Parathyroid adenoma (tissue), 2 donors: ENCODE measurements at regions not wholly inside any gene's neighbourhood (a gene's known extent, or its start where the extent isn't known, plus 50 kb on each side); places are given as distances from the start of the nearest gene placed in this dataset.

Experiments used
- H2AFZ ChIP-seq: fragments of 300-600 bp; sonication (generic); one replicate; pipeline ENCODE4 v1.7.0; 2017; ENCODE audit warnings: antibody characterized with exemption, mild to moderate bottlenecking
- H3K27ac ChIP-seq: fragments of 300-600 bp; sonication (generic); one replicate; pipeline ENCODE4 v1.7.0; 2017
- H3K27me3 ChIP-seq: fragments of 300-600 bp; sonication (generic); one replicate; pipeline ENCODE4 v1.7.0; 2017; ENCODE audit warnings: low read length; ENCODE audit not compliant: control insufficient read depth, insufficient read depth
- H3K36me3 ChIP-seq: fragments of 300-600 bp; sonication (generic); one replicate; pipeline ENCODE4 v1.7.0; 2017; ENCODE audit warnings: low read length; ENCODE audit not compliant: control insufficient read depth, insufficient read depth
- H3K4me1 ChIP-seq: fragments of 300-600 bp; sonication (generic); one replicate; pipeline ENCODE4 v1.7.0; 2017; ENCODE audit warnings: control low read depth
- H3K4me2 ChIP-seq: fragments of 300-600 bp; sonication (generic); one replicate; pipeline ENCODE4 v1.7.0; 2017; ENCODE audit warnings: low read length
- H3K4me3 ChIP-seq: fragments of 300-600 bp; sonication (generic); one replicate; pipeline ENCODE4 v1.7.0; 2017; ENCODE audit warnings: low read depth, low read length
- H3K79me2 ChIP-seq: fragments of 300-600 bp; sonication (generic); one replicate; pipeline ENCODE4 v1.7.0; 2017; ENCODE audit warnings: control low read depth
- H3K9ac ChIP-seq: fragments of 300-600 bp; sonication (generic); one replicate; pipeline ENCODE4 v1.7.0; 2017; ENCODE audit warnings: mild to moderate bottlenecking
- H3K9me3 ChIP-seq: fragments of 300-600 bp; sonication (generic); one replicate; pipeline ENCODE4 v1.7.0; 2017; ENCODE audit warnings: low read length; ENCODE audit not compliant: control insufficient read depth
- CTCF ChIP-seq: fragments of 300-600 bp; sonication (generic); IDR thresholded peaks from one replicate; pipeline ENCODE4 v1.7.0; 2017; ENCODE audit warnings: antibody characterized with exemption, mild to moderate bottlenecking
- donor health status: primary hyperparathyroidism.

- H3K27ac ChIP-seq, result no peak overlapping the region
- no peak overlapping the region for H3K9ac ChIP-seq
- no peaks in the 10 kb centered on the region for H3K27me3 ChIP-seq
- H3K4me3 ChIP-seq, result no peak overlapping the region
- H3K4me1 ChIP-seq, result no peaks in the 10 kb centered on the region
- no peaks in the 10 kb centered on the region for H3K9me3 ChIP-seq
- no peaks in the 10 kb centered on the region for H3K36me3 ChIP-seq
- no peak overlapping the region for H2AFZ ChIP-seq
- TF ChIP-seq CTCF, result no peak
- H3K79me2 ChIP-seq, result no peaks in the 10 kb centered on the region
- H3K4me2 ChIP-seq, result no peak overlapping the region
Observed at GRCh38 chr16:6286176-6286575, 1046.5 kb upstream of the RBFOX1 start.

- no peaks in the 10 kb centered on the region for H3K4me1 ChIP-seq
- H3K9me3 ChIP-seq, result no peaks in the 10 kb centered on the region
- H3K27ac ChIP-seq, result no peak overlapping the region
- no peak overlapping the region for H2AFZ ChIP-seq
- H3K79me2 ChIP-seq, result no peaks in the 10 kb centered on the region
- H3K36me3 ChIP-seq, result no peaks in the 10 kb centered on the region
- no peak overlapping the region for H3K4me2 ChIP-seq
- no peak overlapping the region for H3K4me3 ChIP-seq
- no peak for TF ChIP-seq CTCF
- no peak overlapping the region for H3K9ac ChIP-seq
- H3K27me3 ChIP-seq, result no peaks in the 10 kb centered on the region
Observed at GRCh38 chr16:6284731-6285130, 1047.9 kb upstream of the RBFOX1 start.

- no peak overlapping the region for H3K4me3 ChIP-seq
- H3K4me1 ChIP-seq, result no peaks in the 10 kb centered on the region
- no peak overlapping the region for H3K4me2 ChIP-seq
- H3K9me3 ChIP-seq, result no peaks in the 10 kb centered on the region
- no peak for TF ChIP-seq CTCF
- H3K27ac ChIP-seq, result no peak overlapping the region
- no peaks in the 10 kb centered on the region for H3K36me3 ChIP-seq
- no peak overlapping the region for H2AFZ ChIP-seq
- H3K27me3 ChIP-seq, result no peaks in the 10 kb centered on the region
- H3K9ac ChIP-seq, result no peak overlapping the region
- H3K79me2 ChIP-seq, result no peaks in the 10 kb centered on the region
Observed at GRCh38 chr16:6281994-6282393, 1050.7 kb upstream of the RBFOX1 start.

DNA sequence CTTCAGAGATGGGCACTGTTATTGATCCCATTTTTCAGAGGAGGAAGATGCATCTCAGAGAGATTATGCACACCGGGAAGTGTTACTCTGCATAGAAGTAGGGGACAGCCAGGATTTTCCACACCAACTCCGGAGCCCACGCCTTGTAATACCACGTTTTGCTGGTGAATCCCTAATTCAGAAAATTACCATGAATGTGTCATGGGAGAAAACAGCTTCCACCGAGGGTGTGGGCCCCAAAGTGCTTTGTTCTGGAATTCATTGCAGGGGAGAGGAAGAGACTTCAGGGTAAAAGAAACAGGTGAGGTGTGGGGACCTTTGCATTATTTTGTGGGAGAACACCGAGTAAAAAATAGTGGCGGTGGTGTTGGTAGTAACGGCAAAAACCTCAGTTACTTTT lies 1051.4 kb upstream of the RBFOX1 start:
- no peak overlapping the region for H3K27ac ChIP-seq
- H3K4me1 ChIP-seq, result no peaks in the 10 kb centered on the region
- H3K9me3 ChIP-seq, result no peaks in the 10 kb centered on the region
- no peaks in the 10 kb centered on the region for H3K27me3 ChIP-seq
- TF ChIP-seq CTCF, result no peak
- no peak overlapping the region for H3K4me3 ChIP-seq
- H3K4me2 ChIP-seq, result no peak overlapping the region
- H2AFZ ChIP-seq, result no peak overlapping the region
- no peaks in the 10 kb centered on the region for H3K36me3 ChIP-seq
- H3K79me2 ChIP-seq, result no peaks in the 10 kb centered on the region
- no peak overlapping the region for H3K9ac ChIP-seq

DNA sequence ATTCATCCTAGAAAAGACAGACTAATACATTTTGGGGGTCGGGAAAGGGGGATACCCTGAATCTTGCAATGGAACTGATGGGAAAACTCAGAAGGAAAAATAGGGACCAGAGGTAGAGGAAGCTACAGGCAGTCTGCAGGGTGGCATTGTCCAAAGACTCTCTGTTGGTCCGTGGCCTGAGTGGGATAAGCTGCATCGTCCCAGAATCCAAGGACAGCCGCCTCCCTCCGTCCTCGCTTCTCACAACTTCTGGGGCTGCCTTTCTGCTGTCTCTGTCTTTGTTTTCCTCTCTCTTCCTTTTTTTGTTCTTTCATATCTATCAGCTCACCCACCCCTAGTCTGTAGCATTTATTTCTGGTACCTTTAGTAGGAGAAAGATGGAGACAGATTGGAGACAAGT lies 1052.6 kb upstream of the RBFOX1 start:
- no peak overlapping the region for H3K4me3 ChIP-seq
- H3K79me2 ChIP-seq, result no peaks in the 10 kb centered on the region
- H3K27me3 ChIP-seq, result no peaks in the 10 kb centered on the region
- H3K9me3 ChIP-seq, result no peaks in the 10 kb centered on the region
- H3K36me3 ChIP-seq, result no peaks in the 10 kb centered on the region
- H3K4me2 ChIP-seq, result no peak overlapping the region
- no peak for TF ChIP-seq CTCF
- H3K4me1 ChIP-seq, result no peaks in the 10 kb centered on the region
- no peak overlapping the region for H3K27ac ChIP-seq
- H3K9ac ChIP-seq, result no peak overlapping the region
- H2AFZ ChIP-seq, result no peak overlapping the region
